ENCODE measurements at regions not wholly inside any gene's neighbourhood (a gene's known extent, or its start where the extent isn't known, plus 50 kb on each side); places are given as distances from the start of the nearest gene placed in this dataset.

GRCh38 chr3:8368598-8368997 is 133.0 kb upstream of the LMCD1 start:
- Histone ChIP-seq H3K23ac (ENCODE audit: low read depth, low read length) (no peak overlapping the region), H3K4me1 (ENCODE audit: control insufficient read depth, insufficient read depth, low read length) (no peaks in the 10 kb centered on the region), H2AK5ac (ENCODE audit: low read depth, low read length) (no peak overlapping the region), H2BK120ac (ENCODE audit: low read depth, low read length) (no peak overlapping the region), H4K91ac (ENCODE audit: insufficient read depth, low read depth, low read length) (no peak overlapping the region), H3K36me3 (ENCODE audit: control insufficient read depth, insufficient read depth, low read length) (no peaks in the 10 kb centered on the region), H3K9me1 (ENCODE audit: insufficient read depth, low read length) (no peaks in the 10 kb centered on the region), H2BK5ac (ENCODE audit: low read depth, low read length, poor library complexity, severe bottlenecking) (no peak overlapping the region), H3K27me3 (ENCODE audit: control insufficient read depth, insufficient read depth, low read length) (no peaks in the 10 kb centered on the region; the same call in 1 of the 2 replicates), H3K4me3 (ENCODE audit: insufficient read depth, low read depth, low read length) (no peak overlapping the region), H3K14ac (replicated peaks; ENCODE audit: low read depth, low read length) (no peak overlapping the region), H3K18ac (ENCODE audit: low read depth, low read length) (no peak overlapping the region), H3K56ac (ENCODE audit: extremely low read depth, insufficient read depth, low read length) (no peak overlapping the region), H4K8ac (ENCODE audit: low read depth in 2 of 2, low read length in 2 of 2) (no peak overlapping the region), H2AFZ (replicated peaks; ENCODE audit: low read length, poor library complexity) (no peak overlapping the region), H4K20me1 (ENCODE audit: insufficient read depth, low read length) (no peaks in the 10 kb centered on the region), H3K4ac (ENCODE audit: low read depth, low read length) (no peak overlapping the region), H4K5ac (ENCODE audit: low read depth, low read length) (no peak overlapping the region), H2BK20ac (ENCODE audit: low read depth, low read length) (no peak overlapping the region), H3K79me1 (ENCODE audit: low read depth in 1 of 2, low read length in 2 of 2) (no peaks in the 10 kb centered on the region), H3K9ac (ENCODE audit: low read depth, low read length) (no peak overlapping the region), H3K9me3 (ENCODE audit: control insufficient read depth, insufficient read depth, low read length) (no peaks in the 10 kb centered on the region), H2AK9ac (replicated peaks; ENCODE audit: low read depth, low read length, poor library complexity) (no peak overlapping the region), H3K27ac (ENCODE audit: insufficient read depth, low read length) (no peak overlapping the region), H2BK15ac (ENCODE audit: low read depth, low read length) (no peak overlapping the region), H3K4me2 (ENCODE audit: low read depth, low read length) (no peak overlapping the region)
- CTCF ChIA-PET: interaction anchor here (1.1 kb wide), 1 partner anchor 18 kb away, joined by 3 read pairs; no protein-coding TSS in a partner anchor
- no CpG with 5 or more reads among the region's 5 CpGs for WGBS, 2 experiments (ENCODE audit: extremely low coverage in 2 of 2, insufficient read length in 1 of 2)
- DNase-seq (no peak), ATAC-seq (ENCODE audit: low read depth) (no peak)
- BruUV-seq (replicated peaks): no TSS peak
- POLR2A ChIA-PET (ENCODE audit: unreplicated experiment): no interaction called here
- TF ChIP-seq POLR2A (IDR thresholded peaks at IDR 0.05; ENCODE audit: low read depth, low read length): no peak
- no peak for TF ChIP-seq NFE2L2 (IDR thresholded peaks at IDR 0.05; ENCODE audit: low read depth, low read length)
- no peak for TF ChIP-seq USF2 (IDR thresholded peaks at IDR 0.05; ENCODE audit: low read depth, low read length)
- TF ChIP-seq CTCF (conservative IDR thresholded peaks at IDR 0.05; ENCODE audit: low read depth, low read length): no peak
- TF ChIP-seq SMC3 (IDR thresholded peaks at IDR 0.05; ENCODE audit: low read depth, low read length): no peak
- TF ChIP-seq RFX5 (IDR thresholded peaks at IDR 0.05; ENCODE audit: low read depth, low read length): no peak
- TF ChIP-seq BHLHE40 (IDR thresholded peaks at IDR 0.05; ENCODE audit: low read depth, low read length): no peak
- TF ChIP-seq CEBPB (IDR thresholded peaks at IDR 0.05; ENCODE audit: low read depth, low read length): no peak
- TF ChIP-seq MAZ (IDR thresholded peaks at IDR 0.05; ENCODE audit: borderline replicate concordance, low read depth, low read length): no peak
- TF ChIP-seq MAFK (IDR thresholded peaks at IDR 0.05; ENCODE audit: low read depth, low read length): no peak
- in situ Hi-C loops (cut with MboI; ENCODE audit: low sequenced_read_pairs) (no loop called here), dilution Hi-C loops (cut with HindIII; ENCODE audit: low sequenced_read_pairs, unreplicated experiment) (no loop called here), intact Hi-C loops (cut with micrococcal nuclease) (no loop called here)

All from IMR-90 (cell line).